Tibial nerve (tissue), 4 donors: ENCODE measurements at regions not wholly inside any gene's neighbourhood (a gene's known extent, or its start where the extent isn't known, plus 50 kb on each side); places are given as distances from the start of the nearest gene placed in this dataset.

Experiments used
- DNase-seq, 2 donors: peaks; one replicate each; pipeline ENCODE4 v3.0.0-alpha.2; 2019; ENCODE audit warnings: low spot score in 2 of 2
- H3K27ac ChIP-seq, 4 donors: fragments of 200-600 bp; sonication (generic) in 3 of 4; one replicate each; pipeline ENCODE4 v1.5.1; 2017 to 2019; ENCODE audit warnings: mild to moderate bottlenecking in 1 of 4
- H3K27me3 ChIP-seq, 2 donors: fragments of 200-600 bp; sonication (generic) in 1 of 2; one replicate each; pipeline versions ENCODE4 v1.5.1 to v1.6.0; 2017 to 2019
- H3K36me3 ChIP-seq, 3 donors: fragments of 200-600 bp; sonication (generic); one replicate each; pipeline ENCODE4 v1.5.1; 2018 to 2019
- H3K4me1 ChIP-seq, 4 donors: fragments of 200-600 bp; sonication (generic) in 3 of 4; one replicate each; pipeline ENCODE4 v1.5.1; 2017 to 2019
- H3K4me3 ChIP-seq, 4 donors: fragments of 200-600 bp; sonication (generic) in 3 of 4; one replicate each; pipeline ENCODE4 v1.5.1; 2017 to 2019; ENCODE audit warnings: mild to moderate bottlenecking in 1 of 4, moderate library complexity in 1 of 4
- H3K9me3 ChIP-seq, 4 donors: fragments of 200-600 bp; sonication (generic) in 3 of 4; one replicate each; pipeline ENCODE4 v1.5.1; 2017 to 2019
- EP300 ChIP-seq, 2 donors: sonication (generic); formaldehyde crosslinking; IDR thresholded peaks; one replicate each; pipeline ENCODE4 v1.6.1; 2017; ENCODE audit warnings: antibody characterized with exemption in 2 of 2, mild to moderate bottlenecking in 1 of 2
- POLR2A ChIP-seq, 2 donors: fragments of 450-650 bp; IDR thresholded peaks; one replicate each; pipeline ENCODE4 v1.6.1; 2017; ENCODE audit warnings: antibody characterized with exemption in 2 of 2, mild to moderate bottlenecking in 2 of 2, moderate library complexity in 2 of 2
- WGBS, 2 donors: methylation state at CpG; one replicate each; pipeline ENCODE4 v1.1.5; 2018; 5-methylcytosine and 5-hydroxymethylcytosine counted together
- TF ChIP-seq, protein P1 (sequence below), 5 experiments: fragments of 200-600 bp in 3 of 5; fragments of 450-650 bp in 2 of 5; sonication (generic) in 3 of 5; IDR thresholded peaks; one replicate each; pipeline ENCODE4 v1.5.1; 2016 to 2019; ENCODE audit warnings: antibody characterized with exemption in 5 of 5, mild to moderate bottlenecking in 3 of 5, moderate library complexity in 2 of 5

DNA sequence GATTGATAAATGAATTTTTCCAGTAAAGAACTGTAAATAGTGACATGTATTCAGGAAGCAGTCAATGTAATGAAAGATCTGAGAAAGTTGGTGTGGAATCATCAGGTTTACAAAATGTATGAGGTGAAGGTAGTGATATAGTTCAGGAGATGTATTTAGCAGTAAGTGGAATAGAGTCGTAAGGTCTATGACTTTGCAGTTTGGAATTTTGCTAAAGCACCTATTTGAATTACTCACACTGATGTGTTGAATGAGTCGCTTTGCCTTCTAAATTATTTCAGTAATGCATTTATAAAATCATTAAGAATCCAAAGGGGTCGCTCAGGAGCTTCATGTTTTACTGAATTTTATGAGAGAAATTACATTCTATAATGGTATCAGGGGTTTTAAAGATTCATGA lies 713.7 kb downstream of the DSC3 start:
- Histone ChIP-seq H3K27me3 (no peaks in the 10 kb centered on the region), H3K9me3 (no peaks in the 10 kb centered on the region), H3K36me3 (no peaks in the 10 kb centered on the region), H3K4me1 (no peaks in the 10 kb centered on the region), H3K27ac (no peak overlapping the region), H3K4me3 (no peak overlapping the region)
- no peak for DNase-seq
- 83 to 89% methylated on average over 3 of the region's 3 CpGs for WGBS, 2 donors
- no peak for TF ChIP-seq EP300 (IDR thresholded peaks at IDR 0.05)

DNA sequence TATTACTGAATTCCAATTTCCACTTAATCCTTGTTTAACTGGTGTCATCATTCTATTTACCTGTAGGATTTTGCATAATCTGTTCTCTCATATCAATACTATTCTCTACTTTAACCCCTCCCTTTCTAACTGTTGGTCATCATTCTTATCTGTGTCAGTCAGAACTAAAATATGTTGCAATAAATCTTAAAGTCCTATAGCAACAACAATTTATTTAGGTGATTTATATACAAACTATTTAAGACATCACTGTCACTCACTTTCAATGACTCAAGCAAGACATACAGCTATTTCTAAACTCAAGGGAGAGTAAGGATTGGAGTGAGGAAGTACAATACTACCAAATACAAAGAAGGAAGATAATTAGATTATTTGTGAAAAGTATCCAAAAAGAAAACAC lies 740.4 kb downstream of the DSC3 start:
- H3K27me3 ChIP-seq: no peaks in the 10 kb centered on the region
- TF ChIP-seq, protein P1, sequence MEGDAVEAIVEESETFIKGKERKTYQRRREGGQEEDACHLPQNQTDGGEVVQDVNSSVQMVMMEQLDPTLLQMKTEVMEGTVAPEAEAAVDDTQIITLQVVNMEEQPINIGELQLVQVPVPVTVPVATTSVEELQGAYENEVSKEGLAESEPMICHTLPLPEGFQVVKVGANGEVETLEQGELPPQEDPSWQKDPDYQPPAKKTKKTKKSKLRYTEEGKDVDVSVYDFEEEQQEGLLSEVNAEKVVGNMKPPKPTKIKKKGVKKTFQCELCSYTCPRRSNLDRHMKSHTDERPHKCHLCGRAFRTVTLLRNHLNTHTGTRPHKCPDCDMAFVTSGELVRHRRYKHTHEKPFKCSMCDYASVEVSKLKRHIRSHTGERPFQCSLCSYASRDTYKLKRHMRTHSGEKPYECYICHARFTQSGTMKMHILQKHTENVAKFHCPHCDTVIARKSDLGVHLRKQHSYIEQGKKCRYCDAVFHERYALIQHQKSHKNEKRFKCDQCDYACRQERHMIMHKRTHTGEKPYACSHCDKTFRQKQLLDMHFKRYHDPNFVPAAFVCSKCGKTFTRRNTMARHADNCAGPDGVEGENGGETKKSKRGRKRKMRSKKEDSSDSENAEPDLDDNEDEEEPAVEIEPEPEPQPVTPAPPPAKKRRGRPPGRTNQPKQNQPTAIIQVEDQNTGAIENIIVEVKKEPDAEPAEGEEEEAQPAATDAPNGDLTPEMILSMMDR (IDR thresholded peaks at IDR 0.05): no peak
- DNase-seq: no peak
- H3K36me3 ChIP-seq: no peaks in the 10 kb centered on the region
- H3K4me3 ChIP-seq: no peak overlapping the region
- H3K9me3 ChIP-seq: no peaks in the 10 kb centered on the region
- H3K4me1 ChIP-seq: no peaks in the 10 kb centered on the region
- H3K27ac ChIP-seq: no peak overlapping the region

- Histone ChIP-seq H3K9me3 (no peaks in the 10 kb centered on the region), H3K36me3 (no peaks in the 10 kb centered on the region), H3K4me3 (no peak overlapping the region), H3K27ac (no peak overlapping the region), H3K4me1 (no peaks in the 10 kb centered on the region), H3K27me3 (no peaks in the 10 kb centered on the region)
- WGBS, 2 donors: 61 to 75% methylated on average over 2 of the region's 2 CpGs
- TF ChIP-seq, protein P1 (IDR thresholded peaks at IDR 0.05): no peak
- no peak for TF ChIP-seq POLR2A (IDR thresholded peaks at IDR 0.05)
- TF ChIP-seq EP300 (IDR thresholded peaks at IDR 0.05): no peak
- DNase-seq: no peak
These were observed 743.8 kb downstream of the DSC3 start for GRCh38 chr18:30298769-30299168.

DNA sequence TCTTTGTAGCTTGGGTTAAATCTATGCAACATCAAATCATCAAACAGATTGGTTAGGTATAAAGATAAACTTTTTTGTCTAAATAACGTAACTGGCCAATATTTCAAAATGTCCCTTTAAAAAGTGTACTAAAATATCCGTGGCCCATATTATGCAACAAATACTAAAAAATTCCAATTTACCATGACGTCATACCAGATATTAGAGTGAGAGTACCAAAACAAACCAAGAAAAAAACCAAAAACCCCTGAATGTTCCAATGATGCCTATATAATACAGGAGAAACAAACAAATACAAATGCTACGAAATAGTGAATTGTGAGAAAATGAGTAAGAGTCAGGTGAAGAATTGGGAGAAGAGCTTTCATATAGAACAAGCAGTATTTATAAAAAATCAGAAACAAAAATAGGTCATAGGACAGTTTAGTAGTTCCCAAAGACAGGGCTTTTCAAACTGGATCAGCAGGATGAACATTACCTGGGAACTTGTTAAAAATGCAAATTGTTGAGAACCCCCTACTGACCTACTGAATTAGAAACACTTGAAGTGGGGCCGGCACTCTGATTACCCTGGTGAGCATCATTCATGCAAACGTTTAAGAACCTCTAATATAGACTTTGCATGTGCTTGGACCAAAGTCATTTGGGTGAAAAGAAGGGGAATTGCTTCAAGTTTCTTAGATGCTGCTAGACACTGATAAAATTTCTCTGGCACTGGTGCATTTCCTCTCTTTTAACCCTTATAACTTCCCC lies 753.7 kb downstream of the DSC3 start:
- TF ChIP-seq, protein P1 (IDR thresholded peaks at IDR 0.05): no peak
- TF ChIP-seq POLR2A (IDR thresholded peaks at IDR 0.05) (no peak), EP300 (IDR thresholded peaks at IDR 0.05) (no peak)
- H3K27me3 ChIP-seq: no peaks in the 10 kb centered on the region
- no peak for DNase-seq
- H3K36me3 ChIP-seq: no peaks in the 10 kb centered on the region
- no peaks in the 10 kb centered on the region for H3K4me1 ChIP-seq
- H3K9me3 ChIP-seq: no peaks in the 10 kb centered on the region
- 61 to 65% methylated on average over 6 of the region's 6 CpGs for WGBS, 2 donors
- no peak overlapping the region for H3K27ac ChIP-seq
- H3K4me3 ChIP-seq: no peak overlapping the region

DNA sequence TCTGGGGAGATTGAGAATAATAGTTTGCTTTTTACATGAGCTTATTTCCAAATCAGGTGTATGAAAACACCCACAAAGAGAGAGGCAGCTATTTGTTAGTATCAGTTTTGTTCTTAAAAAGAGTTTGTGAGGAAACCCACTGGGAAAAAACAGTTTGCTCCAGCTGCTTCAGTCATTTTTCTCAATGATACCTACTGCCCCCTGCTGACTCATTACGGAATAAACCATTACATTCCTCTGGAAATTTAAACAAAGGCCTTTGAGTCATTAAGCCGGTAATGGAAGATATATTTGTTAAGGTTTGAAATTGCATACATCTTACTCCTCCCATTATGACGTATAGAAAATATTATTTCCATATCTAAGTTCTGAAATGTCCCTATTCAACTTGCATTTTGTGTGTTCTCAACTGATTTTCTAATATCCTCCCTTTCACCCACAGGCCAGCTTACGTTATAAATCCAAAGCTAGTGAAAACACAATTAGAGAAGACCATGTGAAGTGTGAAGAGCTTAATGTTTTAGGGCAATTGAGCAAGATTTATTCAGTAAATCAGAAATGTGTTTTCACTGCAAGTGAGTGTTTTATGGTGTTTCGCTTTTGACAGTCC lies 761.6 kb downstream of the DSC3 start:
- TF ChIP-seq EP300 (IDR thresholded peaks at IDR 0.05): no peak
- TF ChIP-seq, protein P1 (IDR thresholded peaks at IDR 0.05): peak; percentile 20 to 57 (median 38)
- H3K27me3 ChIP-seq: no peaks in the 10 kb centered on the region
- WGBS, 2 donors: 43 to 45% methylated on average over 5 of the region's 5 CpGs

More for the DNA sequence above, 761.6 kb downstream of the DSC3 start:
- Histone ChIP-seq H3K27ac (no peak overlapping the region), H3K9me3 (no peaks in the 10 kb centered on the region), H3K36me3 (no peaks in the 10 kb centered on the region), H3K4me3 (no peak overlapping the region), H3K4me1 (no peaks in the 10 kb centered on the region)
- DNase-seq: peak in 1 of 2 donors; percentile 47
